ENCODE measurements at regions not wholly inside any gene's neighbourhood (a gene's known extent, or its start where the extent isn't known, plus 50 kb on each side); places are given as distances from the start of the nearest gene placed in this dataset.

DNA sequence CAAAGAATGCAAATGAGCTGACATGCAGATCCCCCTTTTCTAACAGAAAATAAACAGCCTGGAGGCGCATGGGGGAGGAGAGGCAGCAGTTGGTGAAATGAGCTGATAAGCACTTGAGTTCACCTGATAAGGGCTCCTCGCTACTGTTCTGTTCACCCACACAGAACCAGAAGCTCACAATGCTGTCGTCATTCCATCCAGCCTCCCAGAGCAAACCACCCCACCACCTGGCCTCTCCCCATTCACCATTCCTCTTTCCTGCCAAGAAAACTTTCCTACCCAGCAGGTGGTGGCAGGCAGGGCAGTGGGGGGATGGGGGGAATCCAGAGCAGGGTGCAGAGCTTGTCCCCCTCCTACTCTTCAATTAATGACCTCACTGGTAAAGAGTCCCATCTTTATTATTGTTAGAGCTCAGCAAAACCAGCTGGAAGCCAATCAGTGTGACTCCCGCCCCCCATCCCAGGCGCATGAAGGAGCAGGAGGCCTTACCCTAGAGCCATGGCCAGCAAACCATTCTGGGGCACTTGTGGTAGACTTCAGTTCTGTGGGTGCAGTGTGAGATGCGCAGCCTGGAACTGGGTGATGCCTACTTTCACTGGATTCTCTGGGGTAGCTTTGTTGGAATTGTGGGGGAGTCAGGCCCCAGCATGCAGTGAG is 350.3 kb downstream of the ZIC3 start:
- TF ChIP-seq POLR2A (IDR thresholded peaks at IDR 0.05) (no peak), CTCF (IDR thresholded peaks at IDR 0.05) (no peak), POLR2AphosphoS5 (IDR thresholded peaks at IDR 0.05) (no peak)

Data from breast epithelium (tissue), 3 donors.